A673 (cell line): ENCODE measurements at regions not wholly inside any gene's neighbourhood (a gene's known extent, or its start where the extent isn't known, plus 50 kb on each side); places are given as distances from the start of the nearest gene placed in this dataset.

ENCODE experiments used
- EZH2 ChIP-seq: fragments of 200-600 bp; sonication (generic); IDR thresholded peaks from 2 replicates; pipeline ENCODE4 v1.6.1; 2017; ENCODE audit warnings: borderline replicate concordance, low read depth, mild to moderate bottlenecking, mixed read lengths, antibody characterized with exemption, low read length; ENCODE audit not compliant: poor library complexity, severe bottlenecking
- TF ChIP-seq, protein P1 (sequence below): fragments of 300-800, 200-600 bp; sonication (generic); conservative IDR thresholded peaks from 2 replicates; pipeline ENCODE4 v1.5.1; 2017; ENCODE audit warnings: low read depth, mild to moderate bottlenecking, antibody characterized with exemption, low read length, moderate library complexity, mixed read lengths

DNA sequence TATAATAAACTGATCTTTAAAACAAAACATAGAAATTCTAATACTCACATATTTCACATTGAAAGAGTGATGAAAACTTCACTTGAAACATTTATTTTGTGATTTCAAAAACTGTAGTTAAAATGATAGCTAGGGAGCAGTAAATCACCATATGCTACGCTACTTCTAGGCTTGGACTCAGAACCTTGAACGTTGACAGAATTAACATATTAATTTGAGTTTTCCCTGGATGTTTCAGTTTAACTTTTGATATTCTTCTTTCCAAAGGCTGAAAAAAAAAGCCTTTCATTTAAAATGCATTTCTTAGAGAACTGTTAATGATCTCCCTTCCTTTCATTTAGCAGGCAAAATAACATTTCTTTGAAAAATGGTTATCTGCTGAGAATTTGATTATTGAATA lies 307.8 kb upstream of the SGCD start:
- TF ChIP-seq, protein P1, sequence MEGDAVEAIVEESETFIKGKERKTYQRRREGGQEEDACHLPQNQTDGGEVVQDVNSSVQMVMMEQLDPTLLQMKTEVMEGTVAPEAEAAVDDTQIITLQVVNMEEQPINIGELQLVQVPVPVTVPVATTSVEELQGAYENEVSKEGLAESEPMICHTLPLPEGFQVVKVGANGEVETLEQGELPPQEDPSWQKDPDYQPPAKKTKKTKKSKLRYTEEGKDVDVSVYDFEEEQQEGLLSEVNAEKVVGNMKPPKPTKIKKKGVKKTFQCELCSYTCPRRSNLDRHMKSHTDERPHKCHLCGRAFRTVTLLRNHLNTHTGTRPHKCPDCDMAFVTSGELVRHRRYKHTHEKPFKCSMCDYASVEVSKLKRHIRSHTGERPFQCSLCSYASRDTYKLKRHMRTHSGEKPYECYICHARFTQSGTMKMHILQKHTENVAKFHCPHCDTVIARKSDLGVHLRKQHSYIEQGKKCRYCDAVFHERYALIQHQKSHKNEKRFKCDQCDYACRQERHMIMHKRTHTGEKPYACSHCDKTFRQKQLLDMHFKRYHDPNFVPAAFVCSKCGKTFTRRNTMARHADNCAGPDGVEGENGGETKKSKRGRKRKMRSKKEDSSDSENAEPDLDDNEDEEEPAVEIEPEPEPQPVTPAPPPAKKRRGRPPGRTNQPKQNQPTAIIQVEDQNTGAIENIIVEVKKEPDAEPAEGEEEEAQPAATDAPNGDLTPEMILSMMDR = no peak
- no peak for TF ChIP-seq EZH2
